OCI-LY7 (cell line): ENCODE measurements at regions not wholly inside any gene's neighbourhood (a gene's known extent, or its start where the extent isn't known, plus 50 kb on each side); places are given as distances from the start of the nearest gene placed in this dataset.

ENCODE experiments used
- BruUV-seq: library from RNA; stranded (reverse); fragments of 400-500 nt; replicated peaks from 2 replicates; lab custom pipeline; 2021; lab: Mats Ljungman, UMichigan
- CTCF ChIA-PET: fragments of 300-600 bp; sonication (Branson Sonifier 250); formaldehyde crosslinking; loops from one replicate; lab custom pipeline; 2022; ENCODE audit warnings: antibody characterized with exemption; ENCODE audit not compliant: unreplicated experiment; lab: Charles Lee
- POLR2A ChIA-PET: fragments of 300-600 bp; sonication (Branson Sonifier 250); formaldehyde crosslinking; loops from one replicate; lab custom pipeline; 2022; ENCODE audit warnings: antibody characterized with exemption; lab: Charles Lee
- DNase-seq: peaks from one replicate; pipeline ENCODE4 v3.0.0-alpha.2; 2015; ENCODE audit warnings: low spot score
- H2AFZ ChIP-seq: fragments of 200-600 bp; sonication (generic), shearing (Covaris generic); 2 replicates; pipeline ENCODE4 v1.6.1; 2014; ENCODE audit warnings: mild to moderate bottlenecking, antibody characterized with exemption, low read length, moderate library complexity
- H3K27ac ChIP-seq: fragments of 200-600 bp; sonication (generic); 2 replicates; pipeline ENCODE4 v1.5.1; 2014; ENCODE audit warnings: mixed run types, low read depth, mild to moderate bottlenecking, moderate library complexity, low read length, inconsistent platforms; ENCODE audit not compliant: poor library complexity, severe bottlenecking
- H3K36me3 ChIP-seq: fragments of 200-600 bp; sonication (generic); 2 replicates; pipeline ENCODE4 v1.6.1; 2014; ENCODE audit warnings: mild to moderate bottlenecking, antibody characterized with exemption, low read length, moderate library complexity, mixed read lengths; ENCODE audit not compliant: insufficient read depth
- H3K4me1 ChIP-seq: fragments of 200-600 bp; sonication (generic); 2 replicates; pipeline ENCODE4 v1.5.1; 2014; ENCODE audit warnings: mild to moderate bottlenecking, low read length; ENCODE audit not compliant: insufficient read depth, poor library complexity, severe bottlenecking
- H3K4me2 ChIP-seq: fragments of 200-600 bp; sonication (generic); 2 replicates; pipeline ENCODE4 v1.6.1; 2014; ENCODE audit warnings: mild to moderate bottlenecking, low read length
- H3K4me3 ChIP-seq: fragments of 200-600 bp; sonication (generic); 2 replicates; pipeline ENCODE4 v1.5.1; 2014; ENCODE audit warnings: mild to moderate bottlenecking, low read depth, low read length; ENCODE audit not compliant: poor library complexity, severe bottlenecking
- H3K79me2 ChIP-seq: fragments of 200-600 bp; sonication (generic); 2 replicates; pipeline ENCODE4 v1.6.1; 2016; ENCODE audit warnings: low read depth, mild to moderate bottlenecking, low read length, moderate library complexity, mixed read lengths; ENCODE audit not compliant: insufficient read depth
- H3K9me2 ChIP-seq: fragments of 200-600 bp; sonication (generic); 2 replicates; pipeline ENCODE4 v1.6.1; 2016; ENCODE audit warnings: mild to moderate bottlenecking, low read length, mixed read lengths; ENCODE audit not compliant: insufficient read depth
- H3K9me3 ChIP-seq: fragments of 200-600 bp; sonication (generic); 2 replicates; pipeline ENCODE4 v1.6.1; 2014; ENCODE audit warnings: mild to moderate bottlenecking, mixed run types, low read length, mixed read lengths
- H4K20me1 ChIP-seq: fragments of 200-600 bp; sonication (generic); 2 replicates; pipeline ENCODE4 v1.6.1; 2014; ENCODE audit warnings: mild to moderate bottlenecking, antibody characterized with exemption, low read length, moderate library complexity, mixed read lengths; ENCODE audit not compliant: insufficient read depth
- EZH2phosphoT487 ChIP-seq: fragments of 200-600 bp; sonication (generic); IDR thresholded peaks from 2 replicates; pipeline ENCODE4 v1.6.1; 2018; ENCODE audit warnings: low read depth, borderline replicate concordance, mild to moderate bottlenecking, mixed run types, antibody characterized with exemption, low read length, moderate library complexity, mixed read lengths
- intact Hi-C: fragments of 100-400 bp; cut with micrococcal nuclease; formaldehyde crosslinking; loops from one replicate; pipeline ENCODE4 v1.10.0; 2022; ENCODE audit not compliant: unreplicated experiment
- TF ChIP-seq, protein P1 (sequence below): fragments of 200-600 bp; sonication (generic); conservative IDR thresholded peaks from 2 replicates; pipeline ENCODE4 v1.5.1; 2014; ENCODE audit warnings: mild to moderate bottlenecking, antibody characterized with exemption, low read length, moderate library complexity, mixed read lengths

DNA sequence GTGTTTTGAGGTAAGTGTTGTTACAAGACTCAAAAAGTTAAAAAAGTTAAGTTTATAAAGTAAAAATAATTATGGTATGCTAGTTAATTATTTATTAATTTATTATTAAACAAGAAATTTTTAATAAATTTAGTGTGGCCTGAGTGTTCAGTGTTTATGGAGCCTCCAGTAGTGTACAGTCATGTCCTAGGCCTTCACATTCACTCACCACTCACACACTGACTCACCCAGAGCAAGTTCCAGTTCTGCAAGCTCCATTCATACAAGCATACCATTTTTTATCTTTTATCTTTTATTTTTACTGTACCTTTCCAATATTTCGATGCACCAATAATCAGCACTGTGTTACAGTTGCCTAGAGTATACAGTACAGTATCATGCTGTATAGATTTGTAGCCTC, 381.2 kb upstream of the MGMT start:
- H3K4me3 ChIP-seq, result no peak overlapping the region
- no peaks in the 10 kb centered on the region for H3K4me1 ChIP-seq
- TF ChIP-seq EZH2phosphoT487, result no peak
- TF ChIP-seq, protein P1, sequence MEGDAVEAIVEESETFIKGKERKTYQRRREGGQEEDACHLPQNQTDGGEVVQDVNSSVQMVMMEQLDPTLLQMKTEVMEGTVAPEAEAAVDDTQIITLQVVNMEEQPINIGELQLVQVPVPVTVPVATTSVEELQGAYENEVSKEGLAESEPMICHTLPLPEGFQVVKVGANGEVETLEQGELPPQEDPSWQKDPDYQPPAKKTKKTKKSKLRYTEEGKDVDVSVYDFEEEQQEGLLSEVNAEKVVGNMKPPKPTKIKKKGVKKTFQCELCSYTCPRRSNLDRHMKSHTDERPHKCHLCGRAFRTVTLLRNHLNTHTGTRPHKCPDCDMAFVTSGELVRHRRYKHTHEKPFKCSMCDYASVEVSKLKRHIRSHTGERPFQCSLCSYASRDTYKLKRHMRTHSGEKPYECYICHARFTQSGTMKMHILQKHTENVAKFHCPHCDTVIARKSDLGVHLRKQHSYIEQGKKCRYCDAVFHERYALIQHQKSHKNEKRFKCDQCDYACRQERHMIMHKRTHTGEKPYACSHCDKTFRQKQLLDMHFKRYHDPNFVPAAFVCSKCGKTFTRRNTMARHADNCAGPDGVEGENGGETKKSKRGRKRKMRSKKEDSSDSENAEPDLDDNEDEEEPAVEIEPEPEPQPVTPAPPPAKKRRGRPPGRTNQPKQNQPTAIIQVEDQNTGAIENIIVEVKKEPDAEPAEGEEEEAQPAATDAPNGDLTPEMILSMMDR, result no peak
- POLR2A ChIA-PET, result no interaction called here
- no peaks in the 10 kb centered on the region for H3K36me3 ChIP-seq
- no peaks in the 10 kb centered on the region for H3K79me2 ChIP-seq
- no peak overlapping the region for H2AFZ ChIP-seq
- CTCF ChIA-PET, result no interaction called here
- H3K4me2 ChIP-seq, result no peak overlapping the region
- no peaks in the 10 kb centered on the region for H3K9me2 ChIP-seq
- H4K20me1 ChIP-seq, result no peaks in the 10 kb centered on the region
- BruUV-seq, result no TSS peak
- H3K9me3 ChIP-seq, result no peaks in the 10 kb centered on the region
- intact Hi-C loops, result no loop called here
- H3K27ac ChIP-seq, result no peak overlapping the region
- DNase-seq, result no peak

- POLR2A ChIA-PET, result interaction anchor here (0.6 to 1.1 kb wide), 2 partner anchors 21 to 108 kb away, joined by 3 read pairs; no protein-coding TSS in a partner anchor
- Histone ChIP-seq H3K79me2 (no peaks in the 10 kb centered on the region), H3K27ac (no peak overlapping the region), H3K36me3 (no peaks in the 10 kb centered on the region), H4K20me1 (no peaks in the 10 kb centered on the region), H3K4me3 (no peak overlapping the region), H3K4me2 (no peak overlapping the region), H3K9me3 (no peaks in the 10 kb centered on the region), H2AFZ (no peak overlapping the region), H3K9me2 (no peaks in the 10 kb centered on the region), H3K4me1 (no peaks in the 10 kb centered on the region)
- no peak for DNase-seq
- BruUV-seq, result no TSS peak
- no peak for TF ChIP-seq EZH2phosphoT487
- TF ChIP-seq, protein P1, result no peak
- intact Hi-C loops, result no loop called here
- CTCF ChIA-PET, result no interaction called here
Observed at GRCh38 chr10:129089341-129089740, 377.7 kb upstream of the MGMT start.

DNA sequence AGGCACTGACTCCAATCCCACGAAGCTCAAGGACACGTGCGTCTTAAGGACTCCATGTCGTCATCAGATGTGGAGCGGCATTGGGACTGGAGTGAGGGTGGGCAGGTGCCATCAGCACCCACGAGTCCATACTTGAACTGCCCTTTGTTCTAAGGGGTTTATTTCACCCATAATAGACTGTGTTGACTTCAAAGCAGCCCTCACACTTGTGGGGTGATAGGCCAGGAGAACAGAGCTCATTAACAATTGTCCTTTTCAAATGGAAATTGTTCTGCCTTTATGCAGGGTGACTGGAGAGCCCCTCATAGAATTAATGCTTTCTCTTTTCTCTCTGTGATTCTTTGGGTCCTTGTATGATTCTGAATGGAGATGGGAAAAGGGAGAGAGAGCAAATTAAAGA, 376.9 kb upstream of the MGMT start:
- BruUV-seq, result no TSS peak
- Histone ChIP-seq H3K4me2 (no peak overlapping the region), H3K79me2 (no peaks in the 10 kb centered on the region), H2AFZ (no peak overlapping the region), H3K36me3 (no peaks in the 10 kb centered on the region), H3K27ac (no peak overlapping the region), H3K4me3 (no peak overlapping the region), H4K20me1 (no peaks in the 10 kb centered on the region), H3K9me3 (no peaks in the 10 kb centered on the region), H3K4me1 (no peaks in the 10 kb centered on the region), H3K9me2 (no peaks in the 10 kb centered on the region)
- POLR2A ChIA-PET, result interaction anchor here (0.6 kb wide), 1 partner anchor 1112 kb away, joined by 3 read pairs; no protein-coding TSS in a partner anchor
- intact Hi-C loops, result no loop called here
- CTCF ChIA-PET, result interaction anchor here (0.6 kb wide), 1 partner anchor 1696 kb away, joined by 3 read pairs; no protein-coding TSS in a partner anchor
- no peak for DNase-seq
- TF ChIP-seq EZH2phosphoT487, result no peak
- TF ChIP-seq, protein P1, result no peak
